ENCODE measurements at regions not wholly inside any gene's neighbourhood (a gene's known extent, or its start where the extent isn't known, plus 50 kb on each side); places are given as distances from the start of the nearest gene placed in this dataset.

GRCh38 chr5:6041977-6042550 lies 336.3 kb downstream of the MED10 start:
- TF ChIP-seq CTCF (IDR thresholded peaks at IDR 0.05), result no peak
- TF ChIP-seq POLR2A (IDR thresholded peaks at IDR 0.05), result no peak
